Pancreas (tissue), 10 donors: ENCODE measurements at regions not wholly inside any gene's neighbourhood (a gene's known extent, or its start where the extent isn't known, plus 50 kb on each side); places are given as distances from the start of the nearest gene placed in this dataset.

ENCODE experiments used
- ATAC-seq, 4 donors: fragments of 200-7000 bp; cut with Tn5 transposase; one replicate each; pipeline versions ENCODE4 v1.8.0 to v1.9.1; 2020; ENCODE audit warnings: mild to moderate bottlenecking in 4 of 4, moderate library complexity in 4 of 4
- DNase-seq, 6 donors: peaks; one replicate each; pipeline ENCODE4 v3.0.0-alpha.2; 2020
- FAIRE-seq: peaks from 2 replicates; lab custom pipeline; 2012; peaks lifted over from hg19 to GRCh38; lab: Jason Lieb, UNC
- H3K27ac ChIP-seq, 4 donors: fragments of 200-600 bp; sonication (generic); 1 replicate in 3 of 4; 2 replicates in 1 of 4; pipeline versions ENCODE4 v1.5.0 to v1.8.0; 2020
- H3K27me3 ChIP-seq, 4 donors: fragments of 200-600 bp; one replicate each; pipeline ENCODE4 v1.8.0; 2021
- H3K36me3 ChIP-seq, 3 donors: fragments of 200-600 bp; sonication (generic) in 1 of 3; one replicate each; pipeline versions ENCODE4 v1.5.0 to v1.8.0; 2020 to 2021
- H3K4me1 ChIP-seq, 3 donors: fragments of 200-600 bp; one replicate each; pipeline ENCODE4 v1.8.0; 2021
- H3K4me3 ChIP-seq, 4 donors: fragments of 200-600 bp; sonication (generic) in 2 of 4; one replicate each; pipeline versions ENCODE4 v1.5.0 to v1.8.0; 2020 to 2021
- H3K9me3 ChIP-seq, 4 donors: fragments of 200-600 bp; one replicate each; pipeline ENCODE4 v1.8.0; 2021
- CTCF ChIP-seq, 4 donors: fragments of 200-600 bp; sonication (generic) in 3 of 4; IDR thresholded peaks; one replicate each; pipeline versions ENCODE4 v1.5.0 to v1.8.0; 2021; ENCODE audit warnings: antibody characterized with exemption in 4 of 4
- WGBS, 2 donors: extraction: QIAGEN DNeasy Blood & Tissue Kit; methylation state at CpG; one replicate each; pipeline ENCODE4 v1.1.7; 2013; 5-methylcytosine and 5-hydroxymethylcytosine counted together
- intact Hi-C, 3 donors: fragments of 100-400 bp; cut with DNase I; formaldehyde crosslinking; loops; one replicate each; pipeline versions ENCODE4 v1.11.1 to v1.14.2; 2022
- donor health status: healthy with polysubstance abuse.
- donor health status: DM: no; HTN: no; CAD: no; lungs with moderate emphysema.
- donor health status: DM: no; HTN: no; CAD: no.
- donor health status: control.
- donor health status: control.
- donor health status: Bipolar disorder and iron deficiency.
- donor health status: DM: yes; HTN: yes; CAD: no.
- donor health status: DM: no; HTN: no; CAD: no.
- donor health status: DM: no; HTN: no; CAD: no.
- donor health status: DM: yes; HTN: yes; CAD: no.

DNA sequence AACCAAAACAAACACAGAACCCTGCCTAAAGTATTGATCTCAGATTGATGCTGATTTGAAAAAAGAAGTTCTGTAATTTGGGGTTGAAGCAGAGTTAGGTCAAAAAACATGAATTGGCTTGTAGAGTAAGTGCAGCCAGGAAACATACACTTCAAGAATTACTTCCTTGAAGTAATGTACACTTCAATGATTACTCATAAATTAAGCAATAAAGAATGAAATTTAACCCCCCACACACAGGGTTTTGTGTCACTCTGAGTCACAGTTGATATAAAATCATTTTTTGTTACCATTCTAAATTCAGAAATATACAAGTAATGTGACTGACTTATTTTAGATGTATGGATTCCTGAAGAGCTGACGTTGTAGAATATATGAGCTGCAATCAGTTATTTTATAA is 622.2 kb downstream of the POM121L12 start:
- DNase-seq (no peak), ATAC-seq (no peak), FAIRE-seq (no peak)
- TF ChIP-seq CTCF (IDR thresholded peaks at IDR 0.05): no peak
- intact Hi-C loops: no loop called here
- no peaks in the 10 kb centered on the region for H3K36me3 ChIP-seq
- H3K27me3 ChIP-seq: no peaks in the 10 kb centered on the region
- no peaks in the 10 kb centered on the region for H3K4me1 ChIP-seq
- H3K27ac ChIP-seq: no peak overlapping the region
- H3K9me3 ChIP-seq: no peaks in the 10 kb centered on the region
- H3K4me3 ChIP-seq: no peak overlapping the region
- WGBS, 2 donors: 32 to 54% methylated on average over 1 of the region's 1 CpG

DNA sequence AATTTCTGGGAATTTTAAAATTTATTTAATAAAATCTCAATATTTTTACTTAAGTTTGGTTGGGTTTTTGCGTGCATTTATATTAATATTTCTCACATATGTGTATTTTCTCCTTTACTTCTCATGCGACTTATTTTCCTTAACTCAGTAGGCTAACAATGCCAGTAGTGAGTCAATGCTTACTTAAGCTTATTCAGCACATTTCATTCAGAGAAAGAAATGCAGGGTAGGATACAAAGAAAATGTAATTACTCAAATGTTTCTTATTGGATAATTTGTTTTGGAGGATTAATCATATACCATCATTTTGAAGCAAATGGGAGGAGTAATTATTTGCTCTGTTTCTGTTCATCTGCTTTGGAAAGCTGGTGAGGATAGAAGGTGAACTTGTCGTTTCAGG is 623.5 kb downstream of the POM121L12 start:
- 51 to 67% methylated on average over 3 of the region's 3 CpGs for WGBS, 2 donors
- FAIRE-seq: no peak
- TF ChIP-seq CTCF (IDR thresholded peaks at IDR 0.05): no peak
- Histone ChIP-seq H3K36me3 (no peaks in the 10 kb centered on the region), H3K9me3 (no peaks in the 10 kb centered on the region), H3K27ac (no peak overlapping the region), H3K4me3 (no peak overlapping the region), H3K27me3 (no peaks in the 10 kb centered on the region), H3K4me1 (no peaks in the 10 kb centered on the region)
- DNase-seq: no peak
- ATAC-seq: no peak
- intact Hi-C loops: no loop called here

DNA sequence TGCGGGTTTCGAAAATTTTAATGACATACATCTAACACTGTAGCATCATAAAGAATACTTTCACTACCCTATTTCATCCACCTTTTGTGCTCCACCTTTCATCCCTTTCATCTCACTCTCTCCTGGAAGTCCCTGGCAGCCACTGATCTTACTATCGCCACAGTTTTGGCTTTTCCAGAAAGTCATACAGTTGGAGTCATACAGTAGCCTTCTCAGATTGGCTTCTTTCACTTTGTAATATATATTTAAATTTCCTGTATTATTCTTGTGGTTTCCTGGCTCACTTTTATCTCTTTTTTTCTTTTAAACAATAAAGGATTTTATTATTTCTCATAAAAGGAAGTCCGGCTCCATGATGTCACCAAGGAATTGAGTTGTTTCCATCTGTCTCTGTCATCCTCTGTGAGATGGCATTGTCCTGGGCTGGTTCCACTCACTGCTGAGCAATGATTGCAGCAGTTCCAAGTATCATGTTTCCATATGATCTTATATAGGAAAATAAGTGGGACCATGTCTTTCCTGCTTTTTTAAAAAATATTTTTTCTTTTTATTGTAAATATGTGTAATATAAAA is 626.3 kb downstream of the POM121L12 start:
- Histone ChIP-seq H3K27me3 (no peaks in the 10 kb centered on the region), H3K9me3 (no peaks in the 10 kb centered on the region), H3K36me3 (no peaks in the 10 kb centered on the region), H3K4me1 (no peaks in the 10 kb centered on the region), H3K4me3 (no peak overlapping the region), H3K27ac (no peak overlapping the region)
- FAIRE-seq: no peak
- WGBS, 2 donors: 79 to 88% methylated on average over 4 of the region's 4 CpGs
- intact Hi-C loops: no loop called here
- no peak for DNase-seq
- ATAC-seq: no peak
- TF ChIP-seq CTCF (IDR thresholded peaks at IDR 0.05): no peak

DNA sequence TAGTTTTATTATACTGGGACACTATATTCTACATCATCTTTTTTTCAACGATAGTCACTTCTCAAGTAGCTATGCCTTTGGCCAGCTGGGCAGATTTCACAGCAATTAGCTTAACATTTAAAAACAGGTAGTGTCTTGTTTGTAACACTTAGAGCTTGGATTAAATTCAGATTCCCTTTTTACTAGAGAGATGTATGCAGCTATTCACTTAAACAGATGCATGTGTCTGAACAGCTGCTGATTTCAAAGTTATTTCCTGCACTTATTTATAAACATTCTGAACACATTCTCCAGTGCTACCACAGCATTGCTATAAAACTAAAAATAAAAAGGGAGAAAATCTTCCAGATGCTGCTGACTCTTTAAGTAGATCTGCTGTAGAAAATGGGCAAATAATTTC is 637.2 kb downstream of the POM121L12 start:
- Histone ChIP-seq H3K36me3 (no peaks in the 10 kb centered on the region), H3K4me3 (no peak overlapping the region), H3K27me3 (no peaks in the 10 kb centered on the region), H3K9me3 (peaks cover 0 to 5% (median 0%) of the 10 kb centered on the region in 4 donors), H3K27ac (no peak overlapping the region), H3K4me1 (no peaks in the 10 kb centered on the region)
- intact Hi-C loops: no loop called here
- ATAC-seq (no peak), DNase-seq (no peak), FAIRE-seq (no peak)
- TF ChIP-seq CTCF (IDR thresholded peaks at IDR 0.05): no peak
- 55 to 71% methylated on average over 1 of the region's 1 CpG for WGBS, 2 donors

DNA sequence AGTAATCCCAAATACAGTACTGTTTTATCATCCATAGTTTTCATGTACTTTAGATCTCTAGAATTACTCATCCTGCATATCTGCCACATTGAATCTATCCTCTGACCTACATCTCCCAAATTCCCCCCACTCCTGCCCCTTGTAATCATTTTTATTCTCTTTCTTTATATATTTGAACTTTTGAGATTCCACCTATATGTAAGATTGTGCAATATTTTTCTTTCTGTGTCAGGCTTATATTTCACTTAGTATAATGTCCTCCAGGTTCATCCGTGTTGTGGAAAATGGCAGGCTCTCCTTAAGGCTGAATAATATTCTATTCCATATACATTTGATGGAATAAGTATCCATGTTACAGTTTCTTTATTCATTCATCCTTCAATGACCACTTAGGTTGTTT is 640.4 kb downstream of the POM121L12 start:
- Histone ChIP-seq H3K4me1 (no peaks in the 10 kb centered on the region), H3K27ac (no peak overlapping the region), H3K36me3 (no peaks in the 10 kb centered on the region), H3K4me3 (no peak overlapping the region), H3K27me3 (no peaks in the 10 kb centered on the region), H3K9me3 (no peaks in the 10 kb centered on the region)
- ATAC-seq: no peak
- no peak for DNase-seq
- WGBS, 2 donors: 81 to 87% methylated on average over 1 of the region's 1 CpG
- TF ChIP-seq CTCF (IDR thresholded peaks at IDR 0.05): no peak
- no peak for FAIRE-seq
- intact Hi-C loops: no loop called here
